Anterior cingulate cortex (tissue), 58 donors: ENCODE measurements at regions not wholly inside any gene's neighbourhood (a gene's known extent, or its start where the extent isn't known, plus 50 kb on each side); places are given as distances from the start of the nearest gene placed in this dataset.
"Not testable (repeated sequence)": the region's sequence is repeated elsewhere in the genome, so short reads cannot be mapped to it uniquely, and the experiment has no call there.

Source experiments
- DNase-seq, 58 donors: peaks; one replicate each; lab custom pipeline; 2025; lab: John Stamatoyannopoulos, UW

GRCh38 chr1:79726321-79726720 lies 719.8 kb upstream of the ADGRL4 start:
- DNase-seq: peak in 15 of 58 donors; percentile 1 to 69 (median 7)

DNA sequence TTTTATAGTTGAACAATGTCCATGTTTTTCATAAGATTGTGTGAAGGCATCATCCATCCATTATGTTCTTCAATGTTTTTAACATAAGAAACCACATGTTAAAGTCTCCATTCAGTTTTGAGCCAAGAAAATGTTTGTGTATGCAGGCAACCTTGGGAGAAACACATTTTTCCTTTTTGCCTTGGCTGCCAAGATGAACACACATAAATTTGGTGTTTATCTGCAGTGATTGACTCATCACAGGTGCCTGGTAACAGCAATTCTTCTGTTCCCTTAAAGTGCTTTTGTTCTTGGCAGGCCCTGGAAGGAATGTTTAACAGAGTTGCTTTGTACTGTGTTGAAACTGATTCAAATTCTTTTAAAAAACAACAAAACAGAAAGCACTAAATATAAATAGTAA lies 709.9 kb upstream of the ADGRL4 start:
- peak in 3 of 58 donors; percentile 1 to 10 (median 7) for DNase-seq

- DNase-seq: no peak
Observed at GRCh38 chr1:79714664-79715063, 708.1 kb upstream of the ADGRL4 start.

GRCh38 chr1:79711001-79711431 lies 704.5 kb upstream of the ADGRL4 start:
- no peak for DNase-seq

DNA sequence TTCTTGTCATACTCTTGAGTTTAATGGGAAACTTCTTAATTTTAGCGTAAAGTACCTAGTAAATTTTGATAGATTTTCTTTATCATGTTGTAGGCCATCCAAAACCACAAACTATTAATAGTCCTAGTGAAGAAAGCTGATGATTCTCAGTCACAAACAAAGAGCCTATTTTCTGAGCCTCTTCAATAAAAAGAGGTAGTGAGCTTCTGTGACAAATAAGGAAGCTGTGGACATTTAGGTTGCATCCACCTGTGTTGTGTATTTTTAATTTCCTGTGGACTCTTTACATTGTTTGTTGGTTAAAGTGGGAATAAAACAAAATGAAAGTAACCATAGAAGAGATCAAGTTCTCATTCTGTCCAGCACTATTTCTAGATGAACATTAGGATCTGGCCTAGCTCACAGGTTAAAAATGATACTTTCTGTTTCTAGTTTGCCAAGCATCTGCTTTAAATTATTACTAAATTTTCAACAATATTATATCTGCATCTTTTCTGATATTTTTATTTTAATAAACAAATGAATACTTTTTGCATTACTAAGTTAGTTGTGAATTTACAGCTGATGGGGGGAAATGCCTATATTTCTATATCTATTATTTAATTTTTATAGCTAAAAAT lies 702.2 kb upstream of the ADGRL4 start:
- DNase-seq: no peak

DNA sequence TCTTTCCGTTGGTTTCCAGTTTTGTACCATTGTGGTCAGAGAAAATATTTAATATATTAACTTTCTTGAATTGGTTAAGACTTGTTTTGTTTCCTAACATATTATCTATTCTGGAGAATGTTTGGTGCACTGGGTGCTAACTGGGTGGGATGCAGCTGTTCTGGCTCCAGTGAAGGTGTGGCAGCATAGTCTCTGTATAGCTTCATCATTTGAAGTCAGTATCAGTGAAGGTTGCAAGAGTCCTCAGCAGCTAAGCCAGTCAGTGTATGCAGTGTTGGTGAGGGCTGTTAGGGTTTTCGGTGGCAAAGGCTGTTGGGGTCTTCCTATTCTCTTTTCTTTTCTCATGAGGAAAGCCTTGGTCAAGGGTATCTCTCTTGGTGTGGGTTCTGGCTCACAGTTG lies 698.7 kb upstream of the ADGRL4 start:
- no peak for DNase-seq

GRCh38 chr1:79704067-79704466 lies 697.5 kb upstream of the ADGRL4 start:
- no peak for DNase-seq

DNA sequence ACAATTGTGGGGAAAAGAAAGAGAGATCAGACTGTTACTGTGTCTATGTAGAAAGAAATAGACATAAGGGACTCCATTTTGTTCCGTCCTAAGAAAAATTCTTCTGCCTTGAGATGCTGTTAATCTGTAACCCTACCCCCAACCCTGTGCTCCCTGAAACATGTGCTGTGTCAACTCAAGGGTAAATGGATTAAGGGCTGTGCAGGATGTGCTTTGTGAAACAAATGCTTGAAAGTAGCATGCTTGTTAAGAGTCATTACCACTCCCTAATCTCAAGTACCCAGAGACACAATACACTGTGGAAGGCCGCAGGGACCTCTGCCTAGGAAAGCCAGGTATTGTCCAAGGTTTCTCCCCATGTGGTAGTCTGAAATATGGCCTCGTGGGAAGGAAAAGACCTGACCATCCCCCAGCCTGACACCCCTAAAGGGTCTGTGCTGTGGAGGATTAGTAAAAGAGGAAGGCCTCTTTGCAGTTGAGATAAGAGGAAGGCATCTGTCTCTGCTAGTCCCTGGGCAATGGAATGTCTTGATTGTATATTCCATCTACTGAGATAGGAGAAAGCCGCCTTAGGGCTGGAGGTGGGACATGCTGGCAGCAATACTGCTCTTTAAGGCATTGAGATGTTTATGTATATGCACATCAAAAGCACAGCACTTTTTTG lies 695.9 kb upstream of the ADGRL4 start:
- not testable (repeated sequence) for DNase-seq

DNA sequence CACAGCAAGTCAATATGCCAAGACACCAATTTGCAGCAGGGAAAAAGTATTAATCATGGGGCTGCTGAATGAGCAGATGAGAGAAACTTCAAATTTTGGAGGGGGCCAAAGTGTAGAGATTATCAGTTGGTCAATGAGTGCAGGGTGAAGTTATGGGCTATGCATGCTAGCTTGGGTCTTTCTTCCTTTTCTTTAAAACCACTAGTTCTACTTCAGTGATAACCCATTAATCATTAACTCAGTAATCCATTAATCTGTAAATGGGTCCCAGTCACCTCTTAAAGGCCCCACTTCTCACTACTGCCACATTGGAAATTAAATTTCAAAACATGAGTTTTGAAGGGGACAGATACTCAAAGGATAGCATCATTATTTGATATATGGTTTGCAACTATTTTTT lies 688.6 kb upstream of the ADGRL4 start:
- DNase-seq: no peak

- DNase-seq: no peak
Observed at GRCh38 chr1:79694241-79694640, 687.7 kb upstream of the ADGRL4 start.

- DNase-seq: no peak
Observed at GRCh38 chr1:79693441-79694114, 687.0 kb upstream of the ADGRL4 start.

DNA sequence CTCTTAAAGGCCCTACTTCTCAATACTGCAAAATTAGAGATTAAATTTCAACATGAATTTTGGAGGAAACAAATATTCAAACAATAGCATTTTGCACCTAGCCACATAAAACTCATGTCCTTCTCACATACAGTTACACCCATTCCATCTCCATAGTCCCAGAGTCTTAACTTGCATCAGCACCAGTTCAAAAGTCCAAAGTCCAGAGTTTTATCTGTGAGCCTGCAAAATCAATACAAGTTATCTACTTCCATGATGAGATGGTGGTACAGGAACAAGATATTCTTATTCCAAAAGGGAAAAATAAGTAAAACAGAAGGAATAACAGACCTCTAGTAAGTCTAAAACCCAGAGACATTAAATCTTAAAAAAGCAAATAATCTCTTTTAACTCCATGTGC lies 686.0 kb upstream of the ADGRL4 start:
- no peak for DNase-seq

DNA sequence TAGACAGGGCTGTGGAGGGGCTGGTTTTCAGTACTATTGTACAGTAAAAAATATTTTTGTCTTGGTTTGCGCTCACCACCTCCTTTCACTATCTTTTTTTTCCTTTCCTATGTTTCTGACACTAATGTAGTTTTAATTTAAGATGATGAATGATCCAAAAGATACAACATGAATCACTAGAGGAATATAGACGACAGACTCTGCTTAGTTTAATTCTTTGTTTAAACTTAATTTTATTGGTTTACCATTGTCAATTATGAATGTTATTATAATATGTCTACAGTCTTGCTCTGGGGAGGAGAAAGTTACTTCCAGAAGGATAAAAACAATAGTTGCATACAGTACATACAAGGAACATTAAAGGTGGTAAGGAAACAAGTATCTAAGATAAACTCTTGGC lies 682.4 kb upstream of the ADGRL4 start:
- no peak for DNase-seq

DNA sequence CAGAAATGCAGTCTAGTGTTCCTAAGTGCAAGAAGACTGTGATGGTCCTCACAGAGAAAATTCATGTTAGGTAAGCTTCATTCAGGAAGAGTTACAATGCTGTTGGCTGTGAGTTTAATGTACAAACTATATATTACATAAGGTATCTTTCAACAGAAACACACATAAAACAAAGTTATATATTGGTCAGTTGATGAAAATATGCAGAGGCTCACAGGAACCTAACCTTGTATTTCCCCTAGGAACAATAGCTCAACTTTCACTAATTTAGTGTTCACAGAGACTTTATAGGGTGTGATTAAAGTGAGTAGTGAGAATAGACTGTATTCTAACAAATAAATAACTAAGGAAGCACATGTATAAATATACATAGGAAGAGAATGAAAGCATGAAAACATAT lies 676.9 kb upstream of the ADGRL4 start:
- no peak for DNase-seq

- no peak for DNase-seq
Observed at GRCh38 chr1:79682478-79682877, 675.9 kb upstream of the ADGRL4 start.

GRCh38 chr1:79681382-79681781 lies 674.9 kb upstream of the ADGRL4 start:
- DNase-seq: no peak

DNA sequence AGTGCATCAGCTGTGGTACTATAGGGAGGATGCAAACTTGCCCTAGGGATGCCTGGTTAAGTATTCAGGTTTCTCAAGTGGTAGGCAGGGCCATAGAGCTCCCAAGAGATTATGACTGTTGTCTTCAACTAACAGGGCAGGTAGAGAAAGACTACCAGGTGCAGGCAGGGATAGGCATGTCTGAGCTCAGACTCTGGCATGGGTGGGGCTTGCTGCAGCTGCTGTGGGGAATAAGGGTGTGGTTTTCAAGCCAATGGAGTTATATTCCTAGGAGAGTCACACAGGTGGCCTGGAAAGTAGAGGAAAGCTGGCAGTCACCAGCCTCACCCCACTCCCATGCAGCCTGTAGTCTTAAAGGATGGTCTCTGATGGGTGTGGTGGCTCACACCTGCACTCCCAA lies 673.4 kb upstream of the ADGRL4 start:
- no peak for DNase-seq

DNA sequence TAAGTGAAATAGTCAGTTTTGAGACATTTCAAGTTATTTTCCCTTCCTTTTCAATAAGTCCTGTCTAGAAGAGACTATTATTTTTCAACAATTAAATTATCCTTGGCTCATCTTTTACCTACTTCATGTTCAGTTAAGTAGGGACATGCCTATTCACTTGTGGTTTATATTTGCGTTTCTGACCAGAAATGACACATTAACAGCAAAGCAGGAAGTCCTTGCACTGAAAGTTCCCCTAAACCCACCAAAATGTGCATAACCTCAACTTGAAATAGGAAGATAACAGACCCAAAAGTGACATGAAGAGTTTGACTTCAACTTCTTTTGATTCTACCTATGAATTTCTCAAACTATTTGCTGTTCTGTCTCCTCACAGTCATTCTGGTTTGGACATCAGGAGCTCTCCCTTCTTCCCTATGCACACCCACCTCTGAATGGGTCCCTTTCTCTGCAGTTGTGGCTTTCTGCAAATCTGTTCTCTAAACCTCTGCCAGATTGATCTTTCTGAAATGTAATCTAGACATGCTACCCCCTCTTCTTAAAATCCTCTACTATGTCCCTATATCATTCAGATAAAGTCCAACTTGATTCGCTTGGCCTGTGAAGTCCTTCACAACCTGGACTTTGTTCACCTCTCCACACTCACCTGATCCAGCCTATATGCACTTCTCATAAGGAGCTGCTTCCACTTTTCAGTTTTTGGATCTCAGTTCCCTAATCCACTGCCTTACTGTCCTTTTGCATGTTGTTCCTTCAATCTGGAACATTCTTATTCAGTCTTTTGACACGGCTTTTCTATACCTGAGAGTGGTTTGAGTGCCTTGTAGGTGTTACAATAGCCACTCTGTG lies 661.5 kb upstream of the ADGRL4 start:
- DNase-seq: no peak

GRCh38 chr1:79667166-79667565 lies 660.6 kb upstream of the ADGRL4 start:
- no peak for DNase-seq

- DNase-seq: no peak
Observed at GRCh38 chr1:79663916-79664315, 657.4 kb upstream of the ADGRL4 start.

DNA sequence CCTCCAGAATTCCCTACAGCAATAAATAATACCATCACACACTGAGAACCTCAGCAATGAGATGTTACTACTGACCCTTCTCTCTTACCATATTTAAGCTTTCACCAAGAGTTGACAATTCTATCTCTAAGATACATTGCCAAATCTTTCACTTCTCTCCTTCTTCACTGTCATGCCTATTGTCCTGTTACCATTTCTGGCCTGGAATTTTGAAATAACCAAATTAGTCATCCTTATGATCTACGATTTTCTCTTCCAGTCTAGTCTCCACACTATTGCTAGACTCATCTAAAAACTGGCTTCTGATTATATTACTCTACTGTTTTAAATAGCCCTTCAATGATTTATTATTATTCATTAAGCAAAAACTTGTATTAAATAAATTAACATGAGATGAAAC lies 656.1 kb upstream of the ADGRL4 start:
- no peak for DNase-seq
